Mesenchymal stem cell (in vitro differentiated cells and primary cell): ENCODE measurements at regions not wholly inside any gene's neighbourhood (a gene's known extent, or its start where the extent isn't known, plus 50 kb on each side); places are given as distances from the start of the nearest gene placed in this dataset.

Source experiments
- DNase-seq: peaks from one replicate; pipeline ENCODE4 v3.0.0-alpha.2; 2013
- H2AFZ ChIP-seq: one replicate; pipeline ENCODE4 v1.6.1; 2013; ENCODE audit warnings: low read depth, mild to moderate bottlenecking, control low read depth, inconsistent platforms, low read length, moderate library complexity
- H2AK5ac ChIP-seq: 2 replicates; pipeline ENCODE4 v1.6.1; 2013; ENCODE audit warnings: low read length, moderate library complexity, mild to moderate bottlenecking, inconsistent platforms; ENCODE audit not compliant: severe bottlenecking
- H2BK120ac ChIP-seq: one replicate; pipeline ENCODE4 v1.6.1; 2013; ENCODE audit warnings: low read depth, mild to moderate bottlenecking, inconsistent platforms, low read length, moderate library complexity
- H2BK12ac ChIP-seq, 2 experiments: one replicate each; pipeline ENCODE4 v1.6.1; 2013; ENCODE audit warnings: inconsistent platforms in 2 of 2, low read length in 2 of 2, mild to moderate bottlenecking in 2 of 2, moderate library complexity in 2 of 2, control low read depth in 1 of 2
- H2BK15ac ChIP-seq: one replicate; pipeline ENCODE4 v1.6.1; 2013; ENCODE audit warnings: mild to moderate bottlenecking, low read depth, inconsistent platforms; ENCODE audit not compliant: poor library complexity, severe bottlenecking
- H2BK5ac ChIP-seq: 2 replicates; pipeline ENCODE4 v1.6.1; 2013; ENCODE audit warnings: low read depth, mild to moderate bottlenecking, low read length, control low read depth, inconsistent platforms; ENCODE audit not compliant: poor library complexity, severe bottlenecking
- H3K14ac ChIP-seq, 2 experiments: one replicate each; pipeline ENCODE4 v1.6.1; 2013; ENCODE audit warnings: inconsistent platforms in 2 of 2, low read length in 2 of 2, control low read depth in 1 of 2, mild to moderate bottlenecking in 1 of 2, moderate library complexity in 1 of 2
- H3K18ac ChIP-seq, 2 experiments: one replicate each; pipeline ENCODE4 v1.6.1; 2013; ENCODE audit warnings: inconsistent platforms in 2 of 2, low read length in 2 of 2, control low read depth in 1 of 2, low read depth in 1 of 2, mild to moderate bottlenecking in 1 of 2
- H3K23ac ChIP-seq, 2 experiments: one replicate each; pipeline ENCODE4 v1.6.1; 2013; ENCODE audit warnings: inconsistent platforms in 2 of 2, low read length in 2 of 2, mild to moderate bottlenecking in 2 of 2, moderate library complexity in 2 of 2, control low read depth in 1 of 2
- H3K27ac ChIP-seq: 2 replicates; pipeline ENCODE4 v1.5.1; 2013; ENCODE audit warnings: mild to moderate bottlenecking, moderate library complexity, low read length, control low read depth, inconsistent platforms; ENCODE audit not compliant: poor library complexity, severe bottlenecking
- H3K27me3 ChIP-seq, 2 experiments: 2 replicates each; pipeline versions ENCODE4 v1.6.1 to v1.7.0; 2013; ENCODE audit warnings: low read length in 2 of 2, mild to moderate bottlenecking in 2 of 2, moderate library complexity in 2 of 2, control low read depth in 1 of 2, inconsistent platforms in 1 of 2; ENCODE audit not compliant: control insufficient read depth in 1 of 2, insufficient read depth in 1 of 2
- H3K36me3 ChIP-seq, 2 experiments: 2 replicates each; pipeline versions ENCODE4 v1.6.1 to v1.7.0; 2013; ENCODE audit warnings: low read length in 2 of 2, control low read depth in 1 of 2, inconsistent platforms in 1 of 2, low read depth in 1 of 2, mild to moderate bottlenecking in 1 of 2; ENCODE audit not compliant: insufficient read depth in 2 of 2, control insufficient read depth in 1 of 2
- H3K4ac ChIP-seq, 2 experiments: one replicate each; pipeline ENCODE4 v1.6.1; 2013; ENCODE audit warnings: inconsistent platforms in 2 of 2, low read length in 2 of 2, mild to moderate bottlenecking in 2 of 2, moderate library complexity in 2 of 2, control low read depth in 1 of 2, low read depth in 1 of 2
- H3K4me1 ChIP-seq: 2 replicates; pipeline ENCODE4 v1.6.1; 2013; ENCODE audit warnings: low read depth, low read length, control low read depth; ENCODE audit not compliant: control insufficient read depth, insufficient read depth
- H3K4me2 ChIP-seq: 2 replicates; pipeline ENCODE4 v1.6.1; 2013; ENCODE audit warnings: low read length, mild to moderate bottlenecking, inconsistent platforms; ENCODE audit not compliant: poor library complexity, severe bottlenecking
- H3K4me3 ChIP-seq, 2 experiments: 2 replicates each; pipeline versions ENCODE4 v1.5.1 to v1.7.0; 2013; ENCODE audit warnings: low read length in 2 of 2, mild to moderate bottlenecking in 2 of 2, control low read depth in 1 of 2, low read depth in 1 of 2; ENCODE audit not compliant: insufficient read depth in 1 of 2
- H3K79me1 ChIP-seq: replicated peaks from 2 replicates; pipeline ENCODE4 v1.6.1; 2013; ENCODE audit warnings: mild to moderate bottlenecking, control low read depth, low read length, inconsistent platforms; ENCODE audit not compliant: poor library complexity, severe bottlenecking
- H3K9ac ChIP-seq: 2 replicates; pipeline ENCODE4 v1.7.0; 2013; ENCODE audit warnings: mild to moderate bottlenecking, low read length, moderate library complexity
- H3K9me3 ChIP-seq: 2 replicates; pipeline ENCODE4 v1.7.0; 2013; ENCODE audit warnings: mild to moderate bottlenecking, low read length; ENCODE audit not compliant: control insufficient read depth
- H4K8ac ChIP-seq: one replicate; pipeline ENCODE4 v1.6.1; 2013; ENCODE audit warnings: inconsistent platforms, mild to moderate bottlenecking, low read length, moderate library complexity
- H4K91ac ChIP-seq: one replicate; pipeline ENCODE4 v1.6.1; 2013; ENCODE audit warnings: mild to moderate bottlenecking, low read length, inconsistent platforms
- WGBS: methylation state at CpG from one replicate; pipeline ENCODE4 v1.1.7; 2013; ENCODE audit warnings: mixed read lengths; 5-methylcytosine and 5-hydroxymethylcytosine counted together

DNA sequence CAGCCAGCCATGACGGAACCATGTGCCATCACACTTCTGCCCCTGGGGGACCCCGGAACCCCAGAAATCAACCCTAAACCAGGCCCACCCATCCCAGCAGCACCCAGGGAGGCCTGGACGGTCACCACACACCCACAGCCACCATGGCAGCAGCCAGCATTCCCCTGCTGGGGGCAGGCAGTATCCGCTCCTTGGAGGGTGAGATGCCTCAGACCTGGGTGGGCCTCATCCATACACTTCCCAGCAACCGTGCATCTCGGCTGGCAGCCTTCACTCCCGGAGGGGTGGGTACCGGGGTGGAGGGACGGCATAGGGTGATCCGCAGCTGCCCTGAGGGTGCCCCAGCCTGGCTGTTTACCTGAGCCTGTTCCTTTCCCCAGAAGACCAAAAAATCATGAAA, 69.1 kb upstream of the FAM20C start:
- H3K4me2 ChIP-seq, result no peak overlapping the region
- no peak overlapping the region for H4K91ac ChIP-seq
- no peak overlapping the region for H2BK12ac ChIP-seq
- H3K9ac ChIP-seq, result no peak overlapping the region
- no peak overlapping the region for H2BK5ac ChIP-seq
- no peak for DNase-seq
- peaks cover 0 to 7% of the 10 kb centered on the region in 2 experiments for H3K27me3 ChIP-seq
- peaks cover 0 to 2% of the 10 kb centered on the region in 2 experiments for H3K36me3 ChIP-seq
- no peak overlapping the region for H2BK15ac ChIP-seq
- no peak overlapping the region for H4K8ac ChIP-seq
- no peaks in the 10 kb centered on the region for H3K9me3 ChIP-seq
- no peak overlapping the region for H2BK120ac ChIP-seq
- 67% methylated on average over 10 of the region's 10 CpGs for WGBS
- no peak overlapping the region for H3K27ac ChIP-seq
- H3K14ac ChIP-seq, result peak overlapping the region in 1 of 2 experiments; percentile 23
- H2AFZ ChIP-seq, result no peak overlapping the region
- H3K23ac ChIP-seq, result no peak overlapping the region
- H3K4me3 ChIP-seq, result no peak overlapping the region
- H3K79me1 ChIP-seq, result no peaks in the 10 kb centered on the region
- no peak overlapping the region for H3K4ac ChIP-seq
- H3K18ac ChIP-seq, result no peak overlapping the region
- H3K4me1 ChIP-seq, result peaks cover 16% of the 10 kb centered on the region
- H2AK5ac ChIP-seq, result no peak overlapping the region

DNA sequence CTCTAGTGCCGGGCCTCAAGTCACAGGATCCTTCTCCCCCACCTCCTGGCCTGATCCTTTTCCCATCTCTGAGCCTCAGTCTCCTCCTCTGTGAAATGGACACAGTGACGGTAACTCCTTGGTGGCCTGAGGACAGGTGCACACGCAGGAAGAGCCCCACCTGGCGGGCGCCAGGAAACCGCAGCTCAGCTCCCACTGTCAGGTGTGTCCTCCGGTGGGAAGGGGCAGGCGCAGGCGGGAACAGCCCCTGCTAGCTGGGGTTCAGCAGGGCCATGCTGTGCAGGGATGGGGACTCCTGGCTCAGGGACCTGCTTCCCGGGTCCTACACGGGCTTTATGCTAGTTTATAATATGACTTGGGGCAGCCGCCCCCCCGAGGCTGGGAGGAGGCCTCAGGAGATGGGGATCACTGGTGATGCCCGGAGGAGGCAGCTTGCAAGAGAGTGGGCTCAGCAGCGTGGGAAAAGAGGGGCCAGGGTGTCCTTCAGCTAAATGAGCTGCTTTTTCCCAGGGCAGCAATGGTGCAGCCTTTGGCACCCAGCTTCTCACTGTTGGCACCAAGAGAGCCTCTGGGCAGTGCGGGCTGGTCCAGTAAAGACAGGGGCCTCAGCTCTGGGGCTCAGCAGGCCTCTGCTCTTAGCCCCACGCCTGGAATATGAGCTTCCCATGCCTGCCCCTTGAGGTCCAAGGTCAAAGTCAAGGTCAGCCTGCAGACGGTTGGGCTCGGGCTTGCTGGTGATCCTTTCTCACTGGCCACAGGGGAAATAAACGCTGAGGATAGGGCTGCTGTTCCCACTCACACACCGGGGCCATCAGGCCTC, 68.0 kb upstream of the FAM20C start:
- peak overlapping the region; percentile 24 for H2AFZ ChIP-seq
- H3K4me1 ChIP-seq, result peaks cover 7% of the 10 kb centered on the region
- peaks cover 0 to 2% of the 10 kb centered on the region in 2 experiments for H3K36me3 ChIP-seq
- H3K9me3 ChIP-seq, result no peaks in the 10 kb centered on the region
- H2BK12ac ChIP-seq, result no peak overlapping the region
- H3K27me3 ChIP-seq, result peaks cover under 1 to 2% of the 10 kb centered on the region in 2 experiments
- no peak overlapping the region for H2BK15ac ChIP-seq
- H3K27ac ChIP-seq, result no peak overlapping the region
- no peak overlapping the region for H4K8ac ChIP-seq
- no peak overlapping the region for H3K4me2 ChIP-seq
- no peak overlapping the region for H3K9ac ChIP-seq
- H3K4me3 ChIP-seq, result peak overlapping the region in 1 of 2 experiments; percentile 2
- no peak overlapping the region for H2BK120ac ChIP-seq
- 78% methylated on average over 21 of the region's 21 CpGs for WGBS
- no peak for DNase-seq
- no peak overlapping the region for H2AK5ac ChIP-seq
- no peak overlapping the region for H4K91ac ChIP-seq
- no peak overlapping the region for H3K4ac ChIP-seq
- no peak overlapping the region for H3K23ac ChIP-seq
- no peak overlapping the region for H2BK5ac ChIP-seq
- H3K14ac ChIP-seq, result no peak overlapping the region
- no peak overlapping the region for H3K18ac ChIP-seq
- H3K79me1 ChIP-seq, result no peaks in the 10 kb centered on the region

DNA sequence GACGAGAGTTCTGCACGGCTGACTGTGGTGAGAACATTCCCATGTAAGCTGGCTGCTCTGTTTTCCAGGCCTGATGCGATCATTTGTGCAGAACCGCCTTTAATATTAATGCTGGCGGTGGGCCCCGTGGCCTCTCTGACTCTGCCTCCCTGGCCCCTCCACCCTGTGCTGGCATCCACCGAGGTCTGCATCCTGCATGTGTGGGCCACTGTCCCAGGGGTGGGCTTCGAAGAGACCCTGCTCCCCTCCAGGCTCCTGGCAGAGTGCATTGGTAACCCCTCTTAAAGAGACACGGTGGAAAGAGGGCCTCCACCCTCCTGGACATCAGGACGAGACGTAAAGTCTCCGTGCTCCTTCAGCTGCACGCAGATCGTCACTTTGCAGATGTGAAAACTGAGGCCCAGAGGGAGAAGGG, 67.3 kb upstream of the FAM20C start:
- Histone ChIP-seq H3K4ac (no peak overlapping the region), H3K9me3 (no peaks in the 10 kb centered on the region), H3K27ac (no peak overlapping the region), H2BK5ac (no peak overlapping the region), H2BK12ac (no peak overlapping the region), H3K9ac (no peak overlapping the region), H3K79me1 (no peaks in the 10 kb centered on the region), H3K4me3 (no peak overlapping the region), H4K8ac (no peak overlapping the region), H2AK5ac (no peak overlapping the region), H3K4me1 (no peaks in the 10 kb centered on the region), H3K36me3 (peaks cover 0 to 2% of the 10 kb centered on the region in 2 experiments), H2BK120ac (no peak overlapping the region), H2BK15ac (no peak overlapping the region), H3K4me2 (no peak overlapping the region), H2AFZ (no peak overlapping the region), H4K91ac (no peak overlapping the region), H3K14ac (no peak overlapping the region), H3K23ac (no peak overlapping the region), H3K27me3 (peaks cover 0 to 5% of the 10 kb centered on the region in 2 experiments), H3K18ac (no peak overlapping the region)
- DNase-seq, result no peak
- 89% methylated on average over 14 of the region's 14 CpGs for WGBS

DNA sequence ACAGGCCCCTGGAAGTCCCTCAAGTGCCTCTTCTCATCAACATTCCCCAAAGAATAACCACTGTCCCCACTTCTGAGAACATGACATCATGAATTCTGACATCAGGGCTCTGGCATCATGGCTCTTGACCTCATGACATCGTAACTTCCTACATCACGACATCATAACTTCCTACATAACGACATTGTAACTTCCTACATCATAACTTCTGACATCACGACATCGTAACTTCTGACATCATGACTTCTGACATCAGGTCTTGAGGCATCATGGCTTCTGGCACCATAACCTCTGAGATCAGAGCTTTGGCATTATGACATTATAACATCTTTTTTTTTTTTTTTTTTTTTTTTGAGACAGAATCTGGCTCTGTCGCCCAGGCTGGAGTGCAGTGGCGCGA, 66.7 kb upstream of the FAM20C start:
- H3K23ac ChIP-seq, result no peak overlapping the region
- H2BK15ac ChIP-seq, result no peak overlapping the region
- peaks cover 0 to under 1% of the 10 kb centered on the region in 2 experiments for H3K36me3 ChIP-seq
- no peak overlapping the region for H3K4me3 ChIP-seq
- peaks cover 0 to 5% of the 10 kb centered on the region in 2 experiments for H3K27me3 ChIP-seq
- no peak overlapping the region for H3K18ac ChIP-seq
- no peaks in the 10 kb centered on the region for H3K9me3 ChIP-seq
- H3K4me2 ChIP-seq, result no peak overlapping the region
- WGBS, result 94% methylated on average over 8 of the region's 8 CpGs
- no peaks in the 10 kb centered on the region for H3K4me1 ChIP-seq
- no peak overlapping the region for H4K91ac ChIP-seq
- H2AFZ ChIP-seq, result no peak overlapping the region
- no peak overlapping the region for H3K27ac ChIP-seq
- H3K79me1 ChIP-seq, result no peaks in the 10 kb centered on the region
- H2BK120ac ChIP-seq, result no peak overlapping the region
- no peak overlapping the region for H2BK12ac ChIP-seq
- no peak overlapping the region for H2BK5ac ChIP-seq
- no peak overlapping the region for H3K9ac ChIP-seq
- H4K8ac ChIP-seq, result no peak overlapping the region
- no peak overlapping the region for H3K14ac ChIP-seq
- DNase-seq, result peak; percentile 9
- no peak overlapping the region for H2AK5ac ChIP-seq
- H3K4ac ChIP-seq, result no peak overlapping the region
